GM19023 (cell line): ENCODE measurements at regions not wholly inside any gene's neighbourhood (a gene's known extent, or its start where the extent isn't known, plus 50 kb on each side); places are given as distances from the start of the nearest gene placed in this dataset.

Source experiments
- ATAC-seq: cut with Tn5 transposase; IDR thresholded peaks from one replicate; pipeline ENCODE4 v1.9.1; 2021; ENCODE audit warnings: mild to moderate bottlenecking, moderate library complexity; ENCODE audit not compliant: unreplicated experiment

GRCh38 chr22:19621373-19622060, 92.8 kb upstream of the SEPTIN5 start:
- ATAC-seq: no peak

GRCh38 chr22:19622061-19622441, 92.3 kb upstream of the SEPTIN5 start:
- no peak for ATAC-seq

- ATAC-seq: no peak
These were observed 88.8 kb upstream of the SEPTIN5 start for GRCh38 chr22:19625331-19626041.

DNA sequence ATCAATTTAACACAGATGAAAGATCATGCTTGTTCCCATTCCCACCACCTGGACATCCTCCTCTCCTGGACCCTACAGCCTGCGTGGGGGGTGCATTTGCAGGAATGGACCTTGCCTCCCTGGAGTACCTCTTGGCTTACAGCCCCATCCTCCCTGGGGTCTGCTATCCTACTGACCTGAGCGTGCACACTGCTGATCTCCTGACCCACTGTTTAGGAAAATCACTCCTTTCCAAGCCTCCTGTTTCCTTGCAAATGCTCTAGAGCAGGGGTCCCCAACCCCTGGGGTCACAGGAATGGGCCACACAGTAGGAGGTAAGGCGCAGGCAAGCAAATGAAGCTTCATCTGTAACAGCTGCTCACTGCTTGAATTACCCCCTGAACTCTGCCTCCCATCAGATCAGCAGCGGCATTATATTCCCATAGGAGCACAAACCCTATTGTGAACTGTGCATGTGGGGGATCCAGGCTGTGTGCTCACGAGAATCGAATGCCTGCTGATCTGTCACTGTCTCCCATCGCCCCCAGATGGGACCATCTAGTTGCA, 88.2 kb upstream of the SEPTIN5 start:
- no peak for ATAC-seq

- ATAC-seq: no peak
These were observed 87.6 kb upstream of the SEPTIN5 start for GRCh38 chr22:19626666-19627065.

- ATAC-seq: no peak
These were observed 86.1 kb upstream of the SEPTIN5 start for GRCh38 chr22:19628038-19628776.

- ATAC-seq: no peak
These were observed 85.0 kb upstream of the SEPTIN5 start for GRCh38 chr22:19629331-19629719.

DNA sequence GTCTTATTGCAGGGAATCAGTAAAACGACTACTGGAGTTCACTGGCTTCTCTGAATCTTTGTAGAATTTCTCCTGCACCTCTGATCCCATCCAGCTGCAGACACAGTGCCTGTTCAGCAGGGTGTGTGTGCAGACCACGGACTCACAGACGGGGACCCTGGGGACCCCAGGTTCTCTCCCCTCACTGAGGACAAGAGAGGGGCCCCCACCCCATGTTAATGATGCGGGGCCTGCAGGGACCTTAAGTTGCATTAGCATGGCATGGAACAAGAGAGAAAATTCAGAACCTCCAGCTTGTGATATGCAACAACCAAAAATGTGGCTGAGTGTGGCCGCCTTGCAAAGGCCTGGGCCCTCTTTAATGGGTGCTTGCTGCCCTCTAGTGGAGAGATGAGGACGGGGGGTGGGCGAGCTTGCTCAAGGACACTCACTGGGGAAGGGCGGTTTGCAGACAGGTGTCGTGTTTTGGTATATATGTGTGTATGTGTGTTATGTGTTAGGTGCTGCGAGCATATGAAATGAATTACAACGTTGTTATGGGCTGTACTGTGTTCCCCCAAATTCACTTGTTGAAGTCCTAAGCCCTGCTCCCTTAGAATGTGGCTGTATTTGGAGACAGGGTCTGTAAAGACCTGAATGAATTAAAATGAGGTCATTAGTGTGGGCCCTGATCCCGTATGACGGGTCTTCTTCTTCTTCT, 84.4 kb upstream of the SEPTIN5 start:
- ATAC-seq: no peak

DNA sequence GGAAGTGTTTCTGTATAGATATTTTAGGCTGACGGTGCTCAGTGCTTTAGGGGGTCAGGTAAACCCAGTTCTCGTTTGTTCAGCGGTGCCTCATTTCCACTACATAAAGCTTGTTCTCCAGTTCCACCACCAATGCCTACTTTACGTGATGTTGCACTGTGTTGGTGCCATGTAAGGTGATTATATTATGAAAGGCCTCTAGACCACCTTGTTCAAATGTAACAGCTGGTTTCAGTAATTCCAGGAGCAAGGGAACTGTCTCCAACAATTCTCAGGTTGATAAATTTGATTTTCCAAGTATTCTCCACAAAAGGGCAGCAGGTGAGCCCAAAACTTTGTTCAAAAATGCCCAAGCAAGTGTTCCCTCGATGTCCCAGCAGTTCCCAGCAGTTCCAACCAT, 83.7 kb upstream of the SEPTIN5 start:
- no peak for ATAC-seq

DNA sequence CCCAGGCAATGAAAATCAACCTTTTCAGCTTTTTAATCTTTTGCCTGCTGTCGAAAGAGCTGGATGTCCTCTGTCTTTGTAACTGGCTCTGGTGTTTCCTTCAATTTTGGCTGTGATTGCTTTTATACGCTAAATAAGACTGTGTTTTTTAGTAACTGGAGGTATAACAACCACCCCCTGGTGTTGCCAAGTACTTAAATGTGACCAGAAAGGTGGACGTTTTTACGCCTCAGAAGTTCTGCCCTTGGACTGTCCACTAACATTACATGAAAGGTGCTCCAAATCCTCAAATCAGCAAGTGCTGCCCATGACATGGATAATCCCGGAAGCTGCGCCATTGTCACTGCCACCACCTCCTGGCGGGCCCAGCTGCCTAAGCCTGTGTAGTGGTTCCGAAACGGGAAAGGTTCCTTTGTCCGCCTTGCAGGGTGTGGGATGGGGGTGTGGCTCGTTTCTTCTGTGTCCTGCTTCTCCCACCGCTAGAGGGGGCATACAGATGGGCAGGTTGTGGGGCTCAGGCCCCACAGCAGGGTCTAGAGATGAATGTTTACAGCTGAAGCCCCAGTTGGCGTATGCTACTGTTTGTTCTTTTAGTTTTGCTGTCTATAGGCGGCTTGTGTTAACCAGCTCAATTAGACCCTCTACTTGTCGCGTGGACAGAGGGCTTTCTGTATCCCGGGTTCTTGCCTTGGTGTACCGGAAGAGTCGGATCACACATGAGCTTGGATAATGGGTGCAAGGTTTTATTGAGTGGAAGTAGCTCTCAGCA, 82.2 kb upstream of the SEPTIN5 start:
- ATAC-seq: no peak

DNA sequence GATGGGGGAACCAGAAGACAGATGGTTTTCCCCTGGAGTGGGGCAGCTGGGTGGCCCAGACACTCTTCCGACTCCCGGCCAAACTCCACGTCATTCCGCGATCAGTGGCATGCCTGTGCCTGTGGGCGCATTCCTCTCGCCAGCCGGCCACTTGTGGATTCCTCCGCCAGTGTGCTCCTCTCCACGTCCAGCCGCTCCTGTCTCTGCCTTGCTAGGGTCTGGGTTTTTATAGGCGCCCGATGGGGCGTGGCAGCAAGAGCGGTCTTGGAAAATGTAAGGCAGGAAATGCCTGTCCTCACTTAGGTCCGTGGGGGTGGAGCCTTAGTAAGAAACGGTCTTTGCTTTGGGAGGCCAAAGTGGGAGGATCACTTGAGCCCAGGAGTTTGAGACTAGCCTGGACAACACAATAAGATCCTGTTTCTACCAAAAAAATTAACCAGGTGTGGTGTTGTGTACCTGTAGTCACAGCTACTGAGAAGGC, 81.6 kb upstream of the SEPTIN5 start:
- no peak for ATAC-seq

DNA sequence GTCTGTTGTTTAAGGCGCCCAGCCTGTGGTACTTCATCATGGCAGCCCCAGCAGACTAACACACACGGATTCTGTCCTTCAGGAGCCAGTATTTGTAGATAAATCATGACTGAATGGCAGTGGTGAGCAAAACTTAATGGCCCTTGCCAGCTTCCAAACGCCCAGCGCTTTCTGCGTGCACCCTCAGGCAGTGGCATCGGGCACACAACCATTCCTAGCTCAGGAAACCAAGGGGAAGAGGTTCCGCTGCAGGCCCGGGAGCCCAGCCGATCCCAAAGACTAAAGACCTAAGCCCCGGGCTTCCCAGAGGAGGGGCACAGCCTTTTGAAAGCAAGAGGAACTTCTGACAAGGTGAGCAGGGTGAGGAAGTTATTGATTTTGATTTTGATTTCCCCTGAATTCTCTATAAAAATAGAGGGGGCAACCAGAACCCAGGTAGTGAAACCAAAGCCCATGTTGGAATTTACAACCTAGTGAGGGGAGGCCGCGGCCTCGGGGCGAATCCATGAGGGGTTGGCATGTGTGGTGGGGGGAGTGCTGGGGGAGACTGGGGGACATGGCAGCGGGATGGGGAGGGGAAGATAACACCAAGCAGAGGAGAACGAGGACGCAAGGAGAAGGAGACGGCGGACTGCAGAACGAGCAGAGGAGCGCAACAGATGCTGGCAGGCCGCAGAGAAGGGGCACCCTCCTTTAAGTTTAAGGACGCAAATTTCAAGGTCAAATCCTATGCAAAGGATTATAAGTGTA, 79.9 kb upstream of the SEPTIN5 start:
- ATAC-seq: no peak

GRCh38 chr22:19635644-19636043, 78.7 kb upstream of the SEPTIN5 start:
- no peak for ATAC-seq

DNA sequence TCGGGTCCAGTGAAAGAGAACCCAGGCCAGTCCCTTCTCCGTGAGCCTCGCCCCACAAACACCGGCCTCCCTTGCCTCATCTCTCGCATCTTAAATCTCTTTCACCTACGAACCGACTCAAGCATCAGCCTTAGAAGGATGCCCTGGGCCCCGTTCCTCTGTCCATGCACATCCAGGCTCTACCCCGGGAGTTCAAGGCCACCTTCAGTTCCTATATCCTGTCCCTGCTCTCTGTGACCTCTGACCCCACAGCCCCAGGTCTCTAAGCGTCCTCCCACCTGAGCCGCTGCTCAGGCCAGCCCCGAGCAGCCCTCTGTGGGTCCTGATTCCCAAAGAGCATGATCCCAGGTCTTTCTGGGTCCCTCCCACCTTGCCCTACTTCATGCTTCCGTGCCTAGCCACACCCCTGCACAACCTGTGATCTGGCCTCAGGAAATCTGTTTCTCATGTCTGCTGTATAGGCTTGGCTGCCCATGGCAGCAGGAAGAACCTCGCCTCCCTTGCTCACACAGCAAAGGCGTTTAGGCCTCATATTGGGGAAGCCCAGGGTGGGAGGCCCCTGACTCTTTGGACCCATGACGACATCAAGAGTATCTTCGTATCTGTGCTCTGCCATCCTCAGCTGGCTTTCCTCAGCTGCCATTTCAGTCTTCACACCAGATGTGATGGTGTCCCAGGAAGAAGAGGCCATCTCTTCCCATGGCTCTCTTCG, 77.5 kb upstream of the SEPTIN5 start:
- ATAC-seq: no peak

GRCh38 chr22:19637408-19638281, 76.7 kb upstream of the SEPTIN5 start:
- no peak for ATAC-seq

- no peak for ATAC-seq
These were observed 75.9 kb upstream of the SEPTIN5 start for GRCh38 chr22:19638282-19639015.

- ATAC-seq: no peak
These were observed 74.6 kb upstream of the SEPTIN5 start for GRCh38 chr22:19639610-19640135.
